ENCODE measurements at regions not wholly inside any gene's neighbourhood (a gene's known extent, or its start where the extent isn't known, plus 50 kb on each side); places are given as distances from the start of the nearest gene placed in this dataset.

DNA sequence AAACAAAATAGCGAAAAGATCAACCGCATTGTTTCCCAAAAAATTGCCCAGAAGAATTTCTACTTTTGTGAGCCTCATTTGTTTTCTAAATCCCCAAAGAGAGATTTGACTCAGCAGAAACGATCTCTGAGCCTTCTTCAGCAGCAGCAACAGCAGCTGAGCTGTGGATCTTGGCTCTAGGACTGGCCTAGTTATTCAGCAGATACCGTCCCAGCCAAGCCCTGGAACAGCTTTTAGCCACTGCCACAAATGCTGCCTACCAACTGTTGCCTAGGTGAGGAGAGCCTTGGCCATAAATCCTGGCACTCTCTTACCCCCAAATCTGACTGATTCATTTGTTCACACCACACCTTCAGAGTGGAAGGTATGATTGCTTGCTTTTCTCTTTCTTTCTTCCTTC, 320.1 kb downstream of the TGFB2 start:
- Histone ChIP-seq H3K4me3 (no peak overlapping the region), H3K27ac (peak overlapping the region in 1 of 2 donors; percentile 2), H3K36me3 (no peaks in the 10 kb centered on the region), H3K9me3 (no peaks in the 10 kb centered on the region), H3K27me3 (replicated peaks; ENCODE audit: insufficient read depth) (no peaks in the 10 kb centered on the region), H3K4me1 (replicated peaks) (no peaks in the 10 kb centered on the region)
- intact Hi-C loops (cut with DNase I) = loop anchor here (10.0 kb wide), 1 partner anchor 740 kb away; no protein-coding TSS in a partner anchor
- TF ChIP-seq POLR2AphosphoS5 (IDR thresholded peaks at IDR 0.05) = no peak
- TF ChIP-seq POLR2A (IDR thresholded peaks at IDR 0.05) = no peak
- TF ChIP-seq CTCF (IDR thresholded peaks at IDR 0.05) = no peak
- WGBS = 49% methylated on average over 4 of the region's 4 CpGs
- peak; percentile 12 for DNase-seq (ENCODE audit: low spot score)

DNA sequence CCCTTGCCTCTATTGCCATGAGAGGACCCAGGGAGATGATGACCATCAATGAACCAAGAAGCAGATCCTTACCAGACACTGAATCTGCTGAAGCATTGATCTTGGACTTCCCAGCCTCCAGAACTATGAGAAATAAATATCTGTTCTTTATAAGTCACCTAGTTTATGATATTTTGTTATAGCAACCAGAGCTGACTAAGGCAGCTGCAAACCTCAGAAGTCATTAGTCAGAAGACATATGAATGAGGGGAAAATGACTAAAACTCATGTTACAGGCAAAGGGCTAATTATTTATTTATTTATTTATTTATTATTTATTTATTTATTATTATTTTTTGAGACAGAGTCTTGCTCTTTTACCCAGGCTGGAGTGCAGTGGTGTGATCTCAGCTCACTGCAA, 321.1 kb downstream of the TGFB2 start:
- Histone ChIP-seq H3K27ac (no peak overlapping the region), H3K9me3 (no peaks in the 10 kb centered on the region), H3K36me3 (no peaks in the 10 kb centered on the region), H3K4me1 (replicated peaks) (no peaks in the 10 kb centered on the region), H3K27me3 (replicated peaks; ENCODE audit: insufficient read depth) (no peaks in the 10 kb centered on the region), H3K4me3 (no peak overlapping the region)
- no peak for DNase-seq (ENCODE audit: low spot score)
- no peak for TF ChIP-seq POLR2A (IDR thresholded peaks at IDR 0.05)
- no peak for TF ChIP-seq CTCF (IDR thresholded peaks at IDR 0.05)
- no peak for TF ChIP-seq POLR2AphosphoS5 (IDR thresholded peaks at IDR 0.05)
- intact Hi-C loops (cut with DNase I) = loop anchor here (10.0 kb wide), 1 partner anchor 739 kb away; no protein-coding TSS in a partner anchor

- TF ChIP-seq CTCF (IDR thresholded peaks at IDR 0.05) (no peak), POLR2AphosphoS5 (IDR thresholded peaks at IDR 0.05) (no peak), POLR2A (IDR thresholded peaks at IDR 0.05) (no peak)
- intact Hi-C loops (cut with DNase I) = loop anchor here (10.0 kb wide), 1 partner anchor 737 kb away; no protein-coding TSS in a partner anchor
- Histone ChIP-seq H3K9me3 (no peaks in the 10 kb centered on the region), H3K27me3 (replicated peaks; ENCODE audit: insufficient read depth) (no peaks in the 10 kb centered on the region), H3K4me3 (no peak overlapping the region), H3K36me3 (no peaks in the 10 kb centered on the region), H3K4me1 (replicated peaks) (no peaks in the 10 kb centered on the region), H3K27ac (no peak overlapping the region)
- DNase-seq (ENCODE audit: low spot score) = no peak
- WGBS = 67% methylated on average over 3 of the region's 3 CpGs
These were observed 322.8 kb downstream of the TGFB2 start for GRCh38 chr1:218667781-218668516.

GRCh38 chr1:218669431-218669830, 324.3 kb downstream of the TGFB2 start:
- Histone ChIP-seq H3K9me3 (no peaks in the 10 kb centered on the region), H3K36me3 (no peaks in the 10 kb centered on the region), H3K4me3 (no peak overlapping the region), H3K4me1 (replicated peaks) (no peaks in the 10 kb centered on the region), H3K27me3 (replicated peaks; ENCODE audit: insufficient read depth) (no peaks in the 10 kb centered on the region), H3K27ac (no peak overlapping the region)
- intact Hi-C loops (cut with DNase I) = loop anchor here (10.0 kb wide), 1 partner anchor 735 kb away; no protein-coding TSS in a partner anchor
- no peak for TF ChIP-seq POLR2A (IDR thresholded peaks at IDR 0.05)
- no peak for TF ChIP-seq POLR2AphosphoS5 (IDR thresholded peaks at IDR 0.05)
- TF ChIP-seq CTCF (IDR thresholded peaks at IDR 0.05) = no peak
- 100% methylated on average over 1 of the region's 1 CpG for WGBS
- DNase-seq (ENCODE audit: low spot score) = no peak

GRCh38 chr1:218670875-218671274, 325.7 kb downstream of the TGFB2 start:
- Histone ChIP-seq H3K36me3 (no peaks in the 10 kb centered on the region), H3K27ac (no peak overlapping the region), H3K4me1 (replicated peaks) (no peaks in the 10 kb centered on the region), H3K27me3 (replicated peaks; ENCODE audit: insufficient read depth) (no peaks in the 10 kb centered on the region), H3K4me3 (no peak overlapping the region), H3K9me3 (no peaks in the 10 kb centered on the region)
- intact Hi-C loops (cut with DNase I) = no loop called here
- DNase-seq (ENCODE audit: low spot score) = no peak
- no peak for TF ChIP-seq POLR2AphosphoS5 (IDR thresholded peaks at IDR 0.05)
- no peak for TF ChIP-seq POLR2A (IDR thresholded peaks at IDR 0.05)
- TF ChIP-seq CTCF (IDR thresholded peaks at IDR 0.05) = no peak
- WGBS = 98% methylated on average over 1 of the region's 1 CpG
